GM21447 (cell line): ENCODE measurements at regions not wholly inside any gene's neighbourhood (a gene's known extent, or its start where the extent isn't known, plus 50 kb on each side); places are given as distances from the start of the nearest gene placed in this dataset.

Experiments
- ATAC-seq: cut with Tn5 transposase; IDR thresholded peaks from one replicate; pipeline ENCODE4 v1.9.1; 2021; ENCODE audit not compliant: unreplicated experiment

DNA sequence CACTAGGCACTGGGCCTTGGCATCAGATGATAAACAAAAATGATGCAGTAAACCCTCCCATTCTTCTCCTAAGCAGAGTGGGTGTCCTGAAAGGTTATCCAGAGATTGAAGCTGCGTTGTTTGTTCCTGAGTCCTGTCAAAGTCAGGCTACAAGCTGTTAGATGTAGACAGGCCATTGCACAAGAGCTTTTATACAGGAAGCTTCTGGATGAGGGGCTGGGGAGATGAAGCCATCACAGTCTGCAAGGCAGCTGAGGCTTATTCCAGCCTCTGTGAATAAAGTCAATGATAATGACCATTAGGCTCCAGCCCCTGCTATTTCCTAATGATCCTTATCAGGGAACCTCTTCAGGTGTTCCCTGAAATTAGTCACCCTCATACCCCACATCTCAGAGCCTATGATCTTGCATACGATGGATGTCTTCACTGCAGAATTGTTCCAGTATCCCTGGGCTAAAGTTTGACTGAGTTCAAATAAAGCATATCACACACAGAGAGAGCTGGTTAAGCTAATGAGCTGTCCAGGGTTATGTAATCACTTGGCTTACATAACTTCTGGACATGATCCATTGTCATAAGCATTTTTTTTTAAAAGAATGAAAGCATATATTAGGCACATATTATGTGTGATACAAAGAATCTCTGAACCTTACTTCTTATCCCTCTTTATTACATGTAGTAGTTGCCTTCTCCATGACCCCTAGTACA is 337.1 kb upstream of the OR4E1 start:
- ATAC-seq = no peak

DNA sequence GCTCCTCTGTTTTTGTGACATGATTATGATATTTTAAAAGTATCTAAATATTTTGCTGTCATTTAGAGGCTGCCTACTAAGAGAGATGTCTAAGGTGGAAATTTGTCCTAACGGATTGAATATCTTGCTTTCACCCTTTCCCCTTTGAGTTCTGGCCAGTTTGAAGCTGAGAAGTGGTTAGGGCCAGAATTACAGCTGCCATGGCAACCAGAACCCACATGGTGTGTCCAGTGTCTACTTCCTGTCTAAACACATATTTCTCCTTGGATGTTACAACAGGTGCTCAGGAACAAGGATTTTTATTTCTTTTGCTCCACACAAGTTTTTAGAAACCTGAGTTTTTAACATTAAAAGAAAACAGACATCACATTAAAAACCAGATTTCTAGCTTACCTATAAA is 335.1 kb upstream of the OR4E1 start:
- no peak for ATAC-seq

DNA sequence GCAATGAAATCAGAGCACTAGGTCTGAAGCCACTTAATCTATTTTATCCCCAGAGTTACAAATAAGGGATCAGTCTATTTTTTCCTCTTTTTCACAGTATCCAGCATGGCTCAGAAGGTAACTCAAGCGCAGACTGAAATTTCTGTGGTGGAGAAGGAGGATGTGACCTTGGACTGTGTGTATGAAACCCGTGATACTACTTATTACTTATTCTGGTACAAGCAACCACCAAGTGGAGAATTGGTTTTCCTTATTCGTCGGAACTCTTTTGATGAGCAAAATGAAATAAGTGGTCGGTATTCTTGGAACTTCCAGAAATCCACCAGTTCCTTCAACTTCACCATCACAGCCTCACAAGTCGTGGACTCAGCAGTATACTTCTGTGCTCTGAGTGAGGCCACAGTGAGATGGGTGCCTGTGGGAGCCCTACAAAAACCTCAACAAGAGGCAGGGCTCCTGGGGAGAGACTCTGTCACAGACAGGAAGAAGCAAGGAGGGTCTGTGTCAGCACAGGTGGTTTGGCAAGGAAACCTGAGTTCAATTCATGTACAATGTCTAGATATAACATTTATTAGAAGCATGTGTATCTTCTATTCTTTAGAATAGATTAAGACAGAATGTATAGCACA is 334.3 kb upstream of the OR4E1 start:
- ATAC-seq = no peak

DNA sequence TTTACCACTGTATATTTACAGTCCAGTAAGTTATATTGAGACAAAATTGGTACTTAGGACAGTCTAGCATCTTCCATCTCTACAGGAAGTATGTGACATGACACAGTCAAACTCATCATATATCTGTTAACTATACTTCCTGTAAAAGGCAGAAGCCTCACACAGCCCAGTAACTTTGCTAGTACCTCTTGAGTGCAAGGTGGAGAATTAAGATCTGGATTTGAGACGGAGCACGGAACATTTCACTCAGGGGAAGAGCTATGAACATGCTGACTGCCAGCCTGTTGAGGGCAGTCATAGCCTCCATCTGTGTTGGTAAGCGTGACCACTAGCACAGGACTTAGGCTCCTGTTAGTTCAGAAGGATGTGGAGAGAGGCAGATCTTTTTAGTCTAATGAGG is 333.7 kb upstream of the OR4E1 start:
- no peak for ATAC-seq

DNA sequence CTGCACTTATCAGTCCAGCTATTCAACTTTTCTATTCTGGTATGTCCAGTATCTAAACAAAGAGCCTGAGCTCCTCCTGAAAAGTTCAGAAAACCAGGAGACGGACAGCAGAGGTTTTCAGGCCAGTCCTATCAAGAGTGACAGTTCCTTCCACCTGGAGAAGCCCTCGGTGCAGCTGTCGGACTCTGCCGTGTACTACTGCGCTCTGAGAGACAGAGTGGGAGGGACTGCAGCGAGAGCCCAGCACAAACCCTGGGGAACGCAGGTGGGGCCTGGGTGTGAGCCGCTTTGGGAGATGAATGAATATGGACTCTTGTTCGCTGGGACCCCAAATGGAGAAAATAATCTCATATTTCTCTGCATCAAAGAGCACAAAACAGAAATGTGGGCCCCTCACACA is 329.8 kb upstream of the OR4E1 start:
- ATAC-seq = no peak

DNA sequence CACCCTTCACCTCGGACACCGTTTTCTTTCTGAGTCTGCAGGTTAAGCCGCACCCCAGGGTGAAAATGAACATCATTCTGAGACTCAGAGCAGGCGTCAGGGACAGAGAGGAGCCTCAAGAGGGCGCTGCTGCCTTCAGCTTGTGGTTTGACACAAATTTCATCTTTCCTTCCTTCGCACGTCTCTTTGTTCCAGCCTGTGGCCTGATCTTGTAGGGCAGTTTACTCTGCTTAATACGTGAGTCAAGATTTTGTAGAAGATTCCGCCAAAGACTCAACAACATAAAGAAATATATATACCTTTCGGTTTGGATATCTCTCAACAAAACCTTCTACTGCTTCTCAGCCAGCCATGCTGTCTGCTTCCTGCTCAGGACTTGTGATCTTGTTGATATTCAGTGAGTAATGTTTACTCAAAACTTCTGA is 329.3 kb upstream of the OR4E1 start:
- ATAC-seq = no peak

DNA sequence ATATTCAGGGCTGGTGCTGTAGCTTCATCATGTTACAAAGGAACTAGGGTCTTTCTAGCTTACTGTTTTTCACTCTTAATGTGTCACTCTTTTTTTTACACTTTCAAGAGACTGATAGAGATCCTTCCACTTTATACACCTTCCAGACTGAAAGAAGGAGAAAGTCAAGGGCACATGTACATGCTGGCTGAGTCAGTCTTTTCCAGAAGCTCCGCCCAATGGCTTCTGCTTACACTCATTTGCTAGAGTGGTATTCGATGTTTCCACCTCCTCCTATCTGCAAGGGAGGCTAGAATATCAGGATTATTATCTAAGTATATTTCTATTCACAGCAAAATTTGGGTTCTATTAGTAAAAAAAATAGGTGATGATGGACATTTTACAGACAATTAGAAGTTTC is 325.8 kb upstream of the OR4E1 start:
- no peak for ATAC-seq

DNA sequence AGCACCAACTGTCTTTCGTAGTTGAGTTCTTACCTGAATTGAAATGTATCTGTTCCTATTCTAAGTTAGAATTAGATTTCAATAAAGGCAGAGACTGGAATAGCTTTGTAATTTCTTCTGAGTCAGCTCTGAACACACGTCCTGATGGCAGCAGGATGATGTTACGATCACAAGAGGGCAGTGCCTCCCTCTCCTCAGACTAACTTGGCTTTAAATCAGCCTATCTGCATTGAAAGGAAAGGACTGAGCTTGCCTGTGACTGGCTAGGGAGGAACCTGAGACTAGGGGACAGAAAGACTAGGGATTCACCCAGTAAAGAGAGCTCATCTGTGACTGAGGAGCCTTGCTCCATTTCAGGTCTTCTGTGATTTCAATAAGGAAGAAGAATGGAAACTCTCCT is 323.7 kb upstream of the OR4E1 start:
- no peak for ATAC-seq

DNA sequence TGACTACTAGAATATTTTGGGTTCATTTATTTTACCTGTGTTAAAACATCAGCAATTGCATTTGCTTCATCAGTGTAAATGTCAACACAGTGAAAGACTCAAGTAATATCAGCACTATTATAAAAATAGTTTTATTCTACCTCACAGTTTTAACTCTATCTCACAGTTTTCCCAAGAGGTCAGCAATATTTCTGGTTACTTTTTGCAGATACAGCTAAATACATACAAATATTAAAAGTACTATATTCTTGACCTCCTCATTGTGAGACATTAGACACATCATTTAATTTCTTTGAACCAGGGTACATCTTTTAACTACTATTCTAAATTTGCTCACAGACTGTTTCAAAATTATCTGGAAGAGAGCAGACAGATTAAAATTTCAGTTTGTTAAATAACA is 321.7 kb upstream of the OR4E1 start:
- ATAC-seq = no peak

DNA sequence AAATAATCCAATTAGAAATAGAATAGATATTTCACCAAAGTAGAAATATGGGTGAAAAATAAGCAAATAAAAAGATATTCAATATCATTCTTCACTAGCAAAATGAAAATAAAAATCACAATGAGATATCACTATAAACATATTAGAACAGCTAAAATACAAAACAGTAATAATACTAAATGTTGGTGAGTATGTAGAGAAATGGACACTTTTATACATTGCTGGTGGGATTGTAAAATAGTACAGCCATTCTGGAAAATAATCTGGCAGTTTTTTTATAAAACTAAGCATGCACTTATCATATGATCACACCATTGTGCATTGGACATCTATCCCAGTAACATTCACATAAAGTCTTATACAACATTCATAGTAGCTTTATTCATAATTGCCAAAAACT is 320.2 kb upstream of the OR4E1 start:
- ATAC-seq = no peak

DNA sequence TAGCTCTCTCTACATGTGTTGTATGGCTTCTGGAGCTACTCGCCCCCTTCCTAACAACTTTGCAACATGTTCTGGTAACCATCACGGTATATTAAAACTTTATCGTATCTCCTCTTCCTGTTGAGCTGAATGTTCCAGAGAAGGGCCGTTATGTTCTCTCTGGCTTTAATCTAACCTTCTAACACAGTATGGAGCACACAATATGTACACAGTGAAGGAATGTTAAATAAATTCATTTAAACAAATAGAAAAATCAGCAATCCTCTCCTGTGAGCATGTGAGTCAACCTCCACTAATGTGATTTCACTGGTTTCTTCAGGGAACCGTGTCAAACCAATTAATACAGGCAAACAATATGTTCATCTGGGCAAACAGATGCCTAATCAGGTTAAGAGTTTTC is 319.5 kb upstream of the OR4E1 start:
- ATAC-seq = no peak

DNA sequence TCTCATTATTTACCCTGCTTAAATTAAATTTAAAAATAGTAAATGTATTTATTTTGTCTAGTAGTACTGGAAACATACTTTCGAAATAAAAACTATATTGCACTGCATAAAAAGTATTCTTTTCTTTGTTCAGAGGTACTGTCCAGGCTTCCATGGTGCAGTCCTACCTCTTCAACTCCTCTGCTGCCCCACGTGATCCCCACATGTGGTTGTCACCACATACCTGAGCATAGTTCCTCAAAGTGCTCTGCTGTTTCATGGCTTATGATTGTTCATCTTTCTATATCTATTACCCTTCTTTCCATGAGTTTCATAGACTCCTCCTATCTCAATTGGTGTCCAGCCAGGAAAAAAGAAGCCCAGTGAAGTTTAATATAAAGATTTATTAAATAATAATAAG is 317.5 kb upstream of the OR4E1 start:
- ATAC-seq = no peak

DNA sequence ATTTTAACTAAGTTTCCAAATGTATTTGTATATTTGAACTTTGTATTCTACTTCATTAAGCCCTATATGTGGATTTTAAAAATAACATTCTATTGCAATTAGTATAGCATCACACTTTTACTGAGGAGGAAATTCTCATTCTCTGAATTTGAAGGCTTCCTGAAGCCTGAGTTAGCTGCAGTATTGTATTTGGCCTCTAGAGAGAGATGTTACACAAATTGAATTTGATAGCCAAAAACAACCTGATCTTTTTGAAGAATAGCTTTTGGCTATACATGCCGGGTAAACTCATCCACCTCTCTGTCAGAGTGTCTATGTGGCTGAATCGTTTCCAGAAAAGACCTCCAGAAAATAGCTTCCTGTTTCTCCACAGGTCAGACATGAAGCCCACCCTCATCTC is 316.5 kb upstream of the OR4E1 start:
- no peak for ATAC-seq

DNA sequence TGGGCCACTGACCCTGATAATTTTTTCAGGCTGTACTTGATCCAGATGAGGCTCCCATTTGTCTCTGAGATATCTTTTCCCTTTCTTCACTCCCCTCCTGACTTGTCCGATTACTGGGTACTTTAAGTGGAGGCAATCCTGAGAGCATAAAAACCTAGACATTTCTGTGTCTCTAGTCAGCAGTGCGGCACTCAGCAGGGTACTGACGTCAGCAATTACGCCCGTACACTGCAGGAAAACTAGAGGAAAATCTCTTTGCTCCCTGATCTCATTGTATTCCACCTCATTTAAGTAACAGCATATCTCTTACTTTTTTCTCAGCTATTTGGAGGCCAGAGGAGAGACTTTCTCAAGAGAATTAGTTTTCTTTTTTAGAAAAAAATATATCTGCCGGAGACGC is 315.5 kb upstream of the OR4E1 start:
- no peak for ATAC-seq

DNA sequence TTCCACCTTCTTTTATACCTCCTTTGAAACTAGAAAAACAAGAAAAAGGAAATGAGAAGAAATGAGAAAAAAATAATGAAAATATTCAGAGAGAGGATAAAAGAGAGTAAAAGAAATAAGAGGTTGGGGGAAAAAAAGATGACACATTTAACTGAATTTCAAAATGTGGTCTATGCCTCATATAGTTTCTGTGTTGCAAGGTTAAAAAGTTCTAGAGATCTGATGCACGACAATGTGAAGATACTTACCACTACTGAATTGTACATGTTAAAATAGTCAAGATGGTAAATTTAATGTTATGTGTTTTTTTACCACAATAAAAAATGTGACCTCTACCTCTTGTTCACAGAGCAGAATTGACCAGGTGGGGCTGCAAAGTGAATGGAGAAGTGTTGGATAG is 314.8 kb upstream of the OR4E1 start:
- no peak for ATAC-seq

DNA sequence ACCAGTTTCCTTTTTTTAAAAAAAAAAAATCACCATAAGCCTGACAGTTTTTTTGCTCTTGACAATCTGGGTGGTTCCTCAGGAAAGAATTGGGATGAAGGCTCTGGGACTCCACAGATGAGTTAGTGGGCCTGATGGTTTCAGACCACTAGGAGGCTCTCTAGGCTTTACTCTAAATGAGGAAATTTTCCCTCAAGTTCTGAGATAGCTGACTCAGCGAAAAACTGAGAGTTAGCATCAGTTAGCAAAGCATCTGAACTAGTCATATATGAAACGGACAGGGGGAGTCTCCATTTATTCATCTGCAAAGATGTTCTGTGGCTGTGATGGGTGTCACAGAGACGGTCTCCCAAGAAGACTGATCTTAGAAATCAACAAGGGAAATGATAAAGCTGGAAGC is 314.3 kb upstream of the OR4E1 start:
- no peak for ATAC-seq

DNA sequence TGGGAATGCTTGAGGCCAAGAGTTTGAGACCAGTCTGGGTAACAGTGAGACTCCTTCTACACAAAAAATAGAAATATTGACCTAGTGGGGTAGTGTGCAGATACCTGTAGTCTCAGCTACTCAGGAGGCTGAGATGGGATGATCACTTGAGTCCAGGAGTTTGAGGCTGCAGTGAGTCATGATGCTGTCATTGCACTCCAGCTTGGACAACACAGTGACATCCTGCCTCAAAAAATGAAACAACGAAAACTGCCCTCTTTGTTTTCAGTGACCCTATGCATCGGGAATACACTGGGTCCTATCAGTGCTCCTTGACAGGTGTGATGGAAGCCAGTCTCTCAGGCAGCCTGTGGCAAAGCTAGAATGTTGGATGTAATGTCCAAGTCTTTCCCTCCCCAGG is 311.5 kb upstream of the OR4E1 start:
- no peak for ATAC-seq

DNA sequence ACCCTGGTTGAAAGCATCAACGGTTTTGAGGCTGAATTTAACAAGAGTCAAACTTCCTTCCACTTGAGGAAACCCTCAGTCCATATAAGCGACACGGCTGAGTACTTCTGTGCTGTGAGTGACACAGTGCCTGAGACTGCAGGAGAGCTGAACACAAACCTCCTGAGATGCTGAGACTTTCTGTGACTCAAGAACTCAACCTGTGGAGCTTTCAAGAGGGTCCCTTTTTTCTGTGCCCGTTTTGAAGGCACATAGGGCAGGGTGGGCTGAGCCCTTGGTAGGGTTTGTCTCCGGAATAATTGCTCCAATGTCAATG is 305.3 kb upstream of the OR4E1 start:
- ATAC-seq = no peak

DNA sequence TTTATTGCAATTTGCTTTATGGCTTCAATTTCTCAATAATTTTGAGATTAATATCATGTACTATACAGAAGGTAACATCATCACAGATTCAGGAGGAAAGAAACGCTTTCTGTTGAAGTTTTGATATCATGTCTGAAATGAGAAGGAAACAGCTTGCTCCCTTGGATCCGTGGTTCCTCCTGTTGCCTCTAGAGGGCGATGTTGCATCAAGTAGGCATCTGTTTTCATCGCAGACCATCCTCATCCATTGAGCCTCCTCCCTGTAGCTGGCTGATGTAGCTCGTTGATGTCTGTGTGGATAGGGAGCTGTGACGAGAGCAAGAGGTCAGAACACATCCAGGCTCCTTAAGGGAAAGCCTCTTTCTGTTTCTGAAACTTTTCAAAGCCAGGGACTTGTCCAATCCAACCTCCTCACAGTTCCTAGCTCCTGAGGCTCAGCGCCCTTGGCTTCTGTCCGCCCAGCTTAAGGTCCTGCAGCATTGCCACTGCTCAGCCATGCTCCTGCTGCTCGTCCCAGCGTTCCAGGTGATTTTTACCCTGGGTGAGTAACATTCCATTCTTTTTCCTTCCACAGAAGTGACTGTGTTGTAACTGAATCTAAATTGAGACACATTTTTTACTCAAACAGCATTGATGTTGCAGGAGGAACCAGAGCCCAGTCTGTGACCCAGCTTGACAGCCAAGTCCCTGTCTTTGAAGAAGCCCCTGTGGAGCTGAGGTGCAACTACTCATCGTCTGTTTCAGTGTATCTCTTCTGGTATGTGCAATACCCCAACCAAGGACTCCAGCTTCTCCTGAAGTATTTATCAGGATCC is 304.8 kb upstream of the OR4E1 start:
- ATAC-seq = peak; percentile 61

DNA sequence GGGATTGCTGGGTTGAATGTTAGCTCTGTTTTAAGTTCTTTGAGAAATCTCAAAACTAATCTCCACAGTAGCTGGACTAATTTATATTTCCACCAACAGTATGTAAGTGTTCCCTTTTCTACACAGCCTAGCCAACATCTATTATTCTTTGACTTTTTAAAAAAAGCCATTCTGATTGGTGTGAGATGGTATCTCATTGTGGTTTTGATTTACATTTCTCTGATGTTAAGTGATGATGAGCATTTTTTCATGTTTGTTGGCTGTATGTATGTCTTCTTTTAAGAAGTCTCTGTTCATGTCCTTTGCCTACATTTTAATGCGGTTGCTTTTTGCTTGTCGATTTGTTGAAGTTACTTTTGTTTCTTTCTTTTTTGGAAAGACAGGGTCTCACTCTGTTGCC is 301.1 kb upstream of the OR4E1 start:
- ATAC-seq = no peak

DNA sequence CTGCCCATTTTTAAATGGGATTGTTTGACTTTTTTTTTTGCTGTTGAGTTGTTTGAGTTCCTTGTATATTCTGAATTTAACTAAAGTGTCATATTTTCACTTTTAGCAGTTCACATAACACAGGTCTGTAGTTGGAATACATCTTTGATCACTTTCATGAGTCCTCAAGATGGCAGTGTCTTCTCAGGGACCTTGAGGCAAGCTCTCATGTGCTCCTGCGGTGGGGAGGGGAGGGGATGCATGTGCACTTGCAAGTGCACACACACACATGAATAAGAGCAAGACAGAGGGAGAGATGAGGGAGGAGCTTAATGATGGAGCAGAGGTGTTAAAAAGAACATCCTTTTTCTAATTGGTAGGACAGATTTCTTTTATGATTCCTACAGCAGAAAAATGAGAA is 291.4 kb upstream of the OR4E1 start:
- ATAC-seq = no peak

DNA sequence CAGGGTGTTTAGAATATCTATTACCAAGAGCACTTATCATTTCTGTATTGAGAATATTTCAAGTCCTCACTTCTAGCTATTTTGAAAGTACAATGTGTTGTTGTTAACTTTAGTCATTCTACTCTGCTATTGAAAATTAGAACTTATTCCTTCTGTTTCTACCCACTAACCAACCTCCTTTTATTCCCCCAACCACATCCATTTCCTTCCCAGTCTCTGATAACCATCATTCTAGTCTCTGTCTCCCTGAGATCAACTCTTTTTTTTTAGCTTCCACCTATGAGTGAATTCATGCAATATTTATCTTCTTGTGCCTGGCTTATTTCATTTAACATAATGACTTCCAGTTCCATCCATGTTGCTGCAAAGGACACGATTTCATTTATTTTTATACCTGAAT is 290.6 kb upstream of the OR4E1 start:
- ATAC-seq = no peak
